K562 (cell line): ENCODE measurements at regions not wholly inside any gene's neighbourhood (a gene's known extent, or its start where the extent isn't known, plus 50 kb on each side); places are given as distances from the start of the nearest gene placed in this dataset.

Experiments used
- ATAC-seq: fragments of 200-7000 bp; cut with Tn5 transposase; 3 replicates; pipeline ENCODE4 v1.9.1; 2020; ENCODE audit warnings: moderate library complexity
- BruUV-seq: library from RNA; stranded (reverse); fragments of 400-500 nt; replicated peaks from 2 replicates; lab custom pipeline; 2021; lab: Mats Ljungman, UMichigan
- CTCF ChIA-PET: fragments of 300-600 bp; formaldehyde crosslinking; extraction: SDS; loops from one replicate; lab custom pipeline; 2021; ENCODE audit warnings: low intra/inter-chr PET ratio; lab: Yijun Ruan, JAX
- POLR2A ChIA-PET: fragments of 300-600, 350-650 bp; sonication (Branson Sonifier 250); formaldehyde crosslinking; extraction: SDS; loops from one replicate; lab custom pipeline; 2021; ENCODE audit warnings: antibody characterized with exemption, inconsistent platforms; lab: Yijun Ruan, JAX
- DNase-seq, 4 experiments: peaks; one replicate each; pipeline versions ENCODE4 v3.0.0 to v3.0.0-alpha.2; 2011 to 2018; ENCODE audit warnings: low spot score in 3 of 4, mixed read lengths in 3 of 4; ENCODE audit errors: extremely low read depth in 1 of 4
- FAIRE-seq: peaks from 2 replicates; lab custom pipeline; 2011; peaks lifted over from hg19 to GRCh38; lab: Jason Lieb, UNC
- H2AFZ ChIP-seq: 2 replicates; pipeline ENCODE4 v1.6.0; 2011; ENCODE audit warnings: low read depth, low read length, control low read depth, inconsistent platforms
- H3K27ac ChIP-seq: fragments of 200-600 bp; 3 replicates; pipeline ENCODE4 v1.8.0; 2011; ENCODE audit warnings: low read depth, mild to moderate bottlenecking, control low read depth, inconsistent platforms, low read length, moderate library complexity, mixed read lengths; ENCODE audit errors: extremely low read depth
- H3K27me3 ChIP-seq, 2 experiments: fragments of 300-600 bp in 1 of 2; 2 replicates in 1 of 2; 3 replicates in 1 of 2; pipeline versions ENCODE4 v1.6.0 to v1.8.0; 2011; ENCODE audit warnings: inconsistent platforms in 2 of 2, low read length in 2 of 2, mild to moderate bottlenecking in 1 of 2, mixed read lengths in 1 of 2, moderate library complexity in 1 of 2; ENCODE audit not compliant: control insufficient read depth in 2 of 2, insufficient read depth in 2 of 2
- H3K36me3 ChIP-seq: fragments of 300-600 bp; 3 replicates; pipeline ENCODE4 v1.8.0; 2011; ENCODE audit warnings: mild to moderate bottlenecking, low read length, inconsistent platforms; ENCODE audit not compliant: control insufficient read depth, insufficient read depth
- H3K4me1 ChIP-seq, 2 experiments: fragments of 200-600 bp in 1 of 2; replicated peaks in 1 of 2; 2 replicates in 1 of 2; 3 replicates in 1 of 2; pipeline versions ENCODE4 v1.5.1 to v1.8.0; 2011; ENCODE audit warnings: inconsistent platforms in 2 of 2, low read length in 2 of 2, mild to moderate bottlenecking in 1 of 2, mixed read lengths in 1 of 2, moderate library complexity in 1 of 2; ENCODE audit not compliant: control insufficient read depth in 2 of 2, insufficient read depth in 2 of 2
- H3K4me2 ChIP-seq: 2 replicates; pipeline ENCODE4 v1.6.1; 2011; ENCODE audit warnings: low read length, control low read depth, inconsistent platforms, mixed read lengths; ENCODE audit not compliant: insufficient read depth
- H3K4me3 ChIP-seq: fragments of 200-600 bp; sonication (generic), shearing (Covaris generic); 2 replicates; pipeline ENCODE4 v1.5.1; 2016; ENCODE audit warnings: control low read depth, inconsistent platforms
- H3K79me2 ChIP-seq: fragments of 200-600 bp; 3 replicates; pipeline ENCODE4 v1.8.0; 2011; ENCODE audit warnings: low read length, inconsistent platforms; ENCODE audit not compliant: control insufficient read depth, insufficient read depth
- H3K9ac ChIP-seq, 2 experiments: 2 replicates each; pipeline versions ENCODE4 v1.6.0 to v1.6.1; 2011; ENCODE audit warnings: low read depth in 2 of 2, low read length in 2 of 2, control low read depth in 1 of 2, inconsistent platforms in 1 of 2, mild to moderate bottlenecking in 1 of 2, mixed read lengths in 1 of 2; ENCODE audit not compliant: insufficient read depth in 1 of 2
- H3K9me1 ChIP-seq: one replicate; pipeline ENCODE4 v1.6.0; 2011; ENCODE audit warnings: inconsistent platforms, mild to moderate bottlenecking, low read length, moderate library complexity; ENCODE audit not compliant: control insufficient read depth, insufficient read depth
- H3K9me3 ChIP-seq: replicated peaks from 2 replicates; pipeline ENCODE4 v1.5.1; 2011; ENCODE audit warnings: low read depth, low read length, inconsistent platforms; ENCODE audit not compliant: control insufficient read depth, insufficient read depth
- H4K20me1 ChIP-seq: replicated peaks from 2 replicates; pipeline ENCODE4 v1.6.1; 2011; ENCODE audit warnings: low read length, inconsistent platforms, mixed read lengths; ENCODE audit not compliant: control insufficient read depth, insufficient read depth
- CAMTA2 ChIP-seq: fragments of 250-450 bp; sonication (Bioruptor Pico); conservative IDR thresholded peaks from 2 replicates; pipeline ENCODE4 v1.5.1; 2022
- CGGBP1 ChIP-seq: fragments of 250-450 bp; sonication (Bioruptor Pico); IDR thresholded peaks from 2 replicates; pipeline ENCODE4 v1.9.0; 2021; ENCODE audit warnings: mild to moderate bottlenecking
- ELF2 ChIP-seq: fragments of 250-450 bp; sonication (Bioruptor Pico); IDR thresholded peaks from 2 replicates; pipeline ENCODE4 v1.5.0; 2021; ENCODE audit warnings: mild to moderate bottlenecking
- EP300 ChIP-seq: IDR thresholded peaks from 2 replicates; pipeline ENCODE4 v1.6.1; 2012; ENCODE audit warnings: low read length, improper control_type of control experiment
- HDAC6 ChIP-seq: IDR thresholded peaks from 2 replicates; pipeline ENCODE4 v1.6.1; 2012; ENCODE audit warnings: low read depth, mild to moderate bottlenecking, control low read depth, inconsistent platforms, low read length, moderate library complexity
- HEY1 ChIP-seq: fragments of 250-450 bp; sonication (Bioruptor Pico); IDR thresholded peaks from 2 replicates; pipeline ENCODE4 v1.5.0; 2020; ENCODE audit warnings: mild to moderate bottlenecking, moderate library complexity, borderline replicate concordance
- HMGN3 ChIP-seq: IDR thresholded peaks from 2 replicates; pipeline ENCODE4 v1.6.1; 2011; ENCODE audit warnings: borderline replicate concordance, low read depth, mild to moderate bottlenecking, mixed read lengths, low read length; ENCODE audit not compliant: insufficient read length; ENCODE audit errors: extremely low read depth
- MCM5 ChIP-seq: fragments of 450-650 bp; IDR thresholded peaks from 2 replicates; pipeline ENCODE4 v1.6.1; 2016; ENCODE audit warnings: low read depth
- NR1H2 ChIP-seq: sonication (generic); formaldehyde crosslinking; IDR thresholded peaks from 2 replicates; pipeline ENCODE4 v1.4.0; 2020; ENCODE audit warnings: mild to moderate bottlenecking, missing genetic modification reagents
- POLR2AphosphoS5 ChIP-seq: IDR thresholded peaks from 2 replicates; pipeline ENCODE4 v1.6.1; 2011; ENCODE audit warnings: mild to moderate bottlenecking, low read depth, low read length, moderate library complexity; ENCODE audit not compliant: control insufficient read depth, insufficient read depth
- SMARCE1 ChIP-seq: fragments of 450-650 bp; IDR thresholded peaks from 2 replicates; pipeline ENCODE4 v1.7.1; 2016; ENCODE audit warnings: mild to moderate bottlenecking
- TGIF2 ChIP-seq: sonication (generic); formaldehyde crosslinking; IDR thresholded peaks from 2 replicates; pipeline ENCODE4 v1.8.1; 2022; ENCODE audit warnings: mild to moderate bottlenecking, missing genetic modification reagents, moderate library complexity
- ZNF263 ChIP-seq: sonication (generic); formaldehyde crosslinking; IDR thresholded peaks from 2 replicates; pipeline ENCODE4 v1.8.0; 2022; ENCODE audit warnings: mild to moderate bottlenecking, missing genetic modification reagents, borderline replicate concordance
- WGBS: fragments of 100-300 bp; shearing (Covaris generic); methylation state at CpG from one replicate; pipeline ENCODE4 v1.1.6; 2016; ENCODE audit warnings: low coverage, mixed read lengths; ENCODE audit not compliant: insufficient coverage; ENCODE audit errors: missing lambda C conversion rate; 5-methylcytosine and 5-hydroxymethylcytosine counted together
- in situ Hi-C: fragments of 300-500 bp; cut with MboI; formaldehyde crosslinking; loops from 4 replicates; pipeline ENCODE4 v1.15.0; 2018; ENCODE audit warnings: inconsistent platforms, mixed read lengths
- intact Hi-C: fragments of 100-400 bp; cut with micrococcal nuclease; formaldehyde crosslinking; loops from 2 replicates; pipeline ENCODE4 v1.14.2; 2022
- TF ChIP-seq, protein P1 (sequence below): IDR thresholded peaks from 2 replicates; pipeline ENCODE4 v1.6.1; 2014; ENCODE audit warnings: antibody characterized with exemption
- TF ChIP-seq, protein P2 (sequence below): sonication (generic); formaldehyde crosslinking; IDR thresholded peaks from 2 replicates; pipeline ENCODE4 v1.8.0; 2023; ENCODE audit warnings: missing genetic modification reagents, mild to moderate bottlenecking, borderline replicate concordance
- TF ChIP-seq, protein P3 (sequence below): fragments of 250-450 bp; sonication (Bioruptor Pico); IDR thresholded peaks from 2 replicates; pipeline ENCODE4 v1.4.0; 2020; ENCODE audit warnings: mild to moderate bottlenecking, moderate library complexity

GRCh38 chr5:22964632-22965031 lies 111.5 kb upstream of the CDH12 start:
- Histone ChIP-seq H3K9me1 (no peaks in the 10 kb centered on the region), H3K9ac (no peak overlapping the region), H3K36me3 (no peaks in the 10 kb centered on the region), H3K27ac (no peak overlapping the region), H3K79me2 (no peaks in the 10 kb centered on the region), H3K27me3 (no peaks in the 10 kb centered on the region), H4K20me1 (no peaks in the 10 kb centered on the region), H2AFZ (no peak overlapping the region), H3K4me1 (no peaks in the 10 kb centered on the region), H3K4me3 (no peak overlapping the region), H3K9me3 (no peaks in the 10 kb centered on the region), H3K4me2 (no peak overlapping the region)
- WGBS = 5% methylated on average over 1 of the region's 1 CpG
- no TSS peak for BruUV-seq
- in situ Hi-C loops = no loop called here
- FAIRE-seq = no peak
- no peak for ATAC-seq
- POLR2A ChIA-PET = no interaction called here
- no peak for DNase-seq
- intact Hi-C loops = no loop called here
- CTCF ChIA-PET = no interaction called here
- no peak for TF ChIP-seq HDAC6
- no peak for TF ChIP-seq ELF2 (CRISPR knock-in tag)
- no peak for TF ChIP-seq TGIF2 (CRISPR knock-in tag)
- no peak for TF ChIP-seq CGGBP1 (CRISPR knock-in tag)
- TF ChIP-seq POLR2AphosphoS5 = no peak
- TF ChIP-seq, protein P1, sequence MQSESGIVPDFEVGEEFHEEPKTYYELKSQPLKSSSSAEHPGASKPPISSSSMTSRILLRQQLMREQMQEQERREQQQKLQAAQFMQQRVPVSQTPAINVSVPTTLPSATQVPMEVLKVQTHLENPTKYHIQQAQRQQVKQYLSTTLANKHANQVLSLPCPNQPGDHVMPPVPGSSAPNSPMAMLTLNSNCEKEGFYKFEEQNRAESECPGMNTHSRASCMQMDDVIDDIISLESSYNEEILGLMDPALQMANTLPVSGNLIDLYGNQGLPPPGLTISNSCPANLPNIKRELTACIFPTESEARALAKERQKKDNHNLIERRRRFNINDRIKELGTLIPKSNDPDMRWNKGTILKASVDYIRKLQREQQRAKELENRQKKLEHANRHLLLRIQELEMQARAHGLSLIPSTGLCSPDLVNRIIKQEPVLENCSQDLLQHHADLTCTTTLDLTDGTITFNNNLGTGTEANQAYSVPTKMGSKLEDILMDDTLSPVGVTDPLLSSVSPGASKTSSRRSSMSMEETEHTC = no peak
- TF ChIP-seq, protein P2, sequence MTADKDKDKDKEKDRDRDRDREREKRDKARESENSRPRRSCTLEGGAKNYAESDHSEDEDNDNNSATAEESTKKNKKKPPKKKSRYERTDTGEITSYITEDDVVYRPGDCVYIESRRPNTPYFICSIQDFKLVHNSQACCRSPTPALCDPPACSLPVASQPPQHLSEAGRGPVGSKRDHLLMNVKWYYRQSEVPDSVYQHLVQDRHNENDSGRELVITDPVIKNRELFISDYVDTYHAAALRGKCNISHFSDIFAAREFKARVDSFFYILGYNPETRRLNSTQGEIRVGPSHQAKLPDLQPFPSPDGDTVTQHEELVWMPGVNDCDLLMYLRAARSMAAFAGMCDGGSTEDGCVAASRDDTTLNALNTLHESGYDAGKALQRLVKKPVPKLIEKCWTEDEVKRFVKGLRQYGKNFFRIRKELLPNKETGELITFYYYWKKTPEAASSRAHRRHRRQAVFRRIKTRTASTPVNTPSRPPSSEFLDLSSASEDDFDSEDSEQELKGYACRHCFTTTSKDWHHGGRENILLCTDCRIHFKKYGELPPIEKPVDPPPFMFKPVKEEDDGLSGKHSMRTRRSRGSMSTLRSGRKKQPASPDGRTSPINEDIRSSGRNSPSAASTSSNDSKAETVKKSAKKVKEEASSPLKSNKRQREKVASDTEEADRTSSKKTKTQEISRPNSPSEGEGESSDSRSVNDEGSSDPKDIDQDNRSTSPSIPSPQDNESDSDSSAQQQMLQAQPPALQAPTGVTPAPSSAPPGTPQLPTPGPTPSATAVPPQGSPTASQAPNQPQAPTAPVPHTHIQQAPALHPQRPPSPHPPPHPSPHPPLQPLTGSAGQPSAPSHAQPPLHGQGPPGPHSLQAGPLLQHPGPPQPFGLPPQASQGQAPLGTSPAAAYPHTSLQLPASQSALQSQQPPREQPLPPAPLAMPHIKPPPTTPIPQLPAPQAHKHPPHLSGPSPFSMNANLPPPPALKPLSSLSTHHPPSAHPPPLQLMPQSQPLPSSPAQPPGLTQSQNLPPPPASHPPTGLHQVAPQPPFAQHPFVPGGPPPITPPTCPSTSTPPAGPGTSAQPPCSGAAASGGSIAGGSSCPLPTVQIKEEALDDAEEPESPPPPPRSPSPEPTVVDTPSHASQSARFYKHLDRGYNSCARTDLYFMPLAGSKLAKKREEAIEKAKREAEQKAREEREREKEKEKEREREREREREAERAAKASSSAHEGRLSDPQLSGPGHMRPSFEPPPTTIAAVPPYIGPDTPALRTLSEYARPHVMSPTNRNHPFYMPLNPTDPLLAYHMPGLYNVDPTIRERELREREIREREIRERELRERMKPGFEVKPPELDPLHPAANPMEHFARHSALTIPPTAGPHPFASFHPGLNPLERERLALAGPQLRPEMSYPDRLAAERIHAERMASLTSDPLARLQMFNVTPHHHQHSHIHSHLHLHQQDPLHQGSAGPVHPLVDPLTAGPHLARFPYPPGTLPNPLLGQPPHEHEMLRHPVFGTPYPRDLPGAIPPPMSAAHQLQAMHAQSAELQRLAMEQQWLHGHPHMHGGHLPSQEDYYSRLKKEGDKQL = no peak
- TF ChIP-seq NR1H2 = no peak
- TF ChIP-seq EP300 = no peak
- TF ChIP-seq HEY1 (CRISPR knock-in tag) = no peak
- TF ChIP-seq, protein P3, sequence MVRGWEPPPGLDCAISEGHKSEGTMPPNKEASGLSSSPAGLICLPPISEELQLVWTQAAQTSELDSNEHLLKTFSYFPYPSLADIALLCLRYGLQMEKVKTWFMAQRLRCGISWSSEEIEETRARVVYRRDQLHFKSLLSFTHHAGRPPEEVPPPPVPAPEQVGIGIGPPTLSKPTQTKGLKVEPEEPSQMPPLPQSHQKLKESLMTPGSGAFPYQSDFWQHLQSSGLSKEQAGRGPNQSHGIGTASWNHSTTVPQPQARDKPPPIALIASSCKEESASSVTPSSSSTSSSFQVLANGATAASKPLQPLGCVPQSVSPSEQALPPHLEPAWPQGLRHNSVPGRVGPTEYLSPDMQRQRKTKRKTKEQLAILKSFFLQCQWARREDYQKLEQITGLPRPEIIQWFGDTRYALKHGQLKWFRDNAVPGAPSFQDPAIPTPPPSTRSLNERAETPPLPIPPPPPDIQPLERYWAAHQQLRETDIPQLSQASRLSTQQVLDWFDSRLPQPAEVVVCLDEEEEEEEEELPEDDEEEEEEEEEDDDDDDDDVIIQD (CRISPR knock-in tag) = no peak
- TF ChIP-seq CAMTA2 (CRISPR knock-in tag) = no peak
- TF ChIP-seq HMGN3 = no peak
- no peak for TF ChIP-seq SMARCE1
- TF ChIP-seq ZNF263 (CRISPR knock-in tag) = no peak
- TF ChIP-seq MCM5 = no peak
